KMS-11 (cell line): ENCODE measurements at regions not wholly inside any gene's neighbourhood (a gene's known extent, or its start where the extent isn't known, plus 50 kb on each side); places are given as distances from the start of the nearest gene placed in this dataset.

Experiments used
- H2AFZ ChIP-seq: fragments of 200-600 bp; sonication (generic); 2 replicates; pipeline ENCODE4 v1.6.1; 2016; ENCODE audit warnings: antibody characterized with exemption, mixed run types, low read depth
- H3K27ac ChIP-seq: fragments of 200-600 bp; sonication (generic); 2 replicates; pipeline ENCODE4 v1.6.1; 2016; ENCODE audit warnings: mild to moderate bottlenecking, mixed run types
- H3K27me3 ChIP-seq: fragments of 200-600 bp; sonication (generic); 2 replicates; pipeline ENCODE4 v1.6.1; 2017; ENCODE audit warnings: mild to moderate bottlenecking, low read depth, mixed run types, moderate library complexity; ENCODE audit not compliant: insufficient read depth
- H3K36me3 ChIP-seq: fragments of 200-600 bp; sonication (generic); 2 replicates; pipeline ENCODE4 v1.6.1; 2017; ENCODE audit warnings: mild to moderate bottlenecking, mixed run types; ENCODE audit not compliant: insufficient read depth
- H3K4me1 ChIP-seq: fragments of 200-600 bp; sonication (generic); 2 replicates; pipeline ENCODE4 v1.6.1; 2016; ENCODE audit warnings: mild to moderate bottlenecking, low read depth, mixed run types; ENCODE audit not compliant: poor library complexity, severe bottlenecking
- H3K4me2 ChIP-seq: fragments of 200-600 bp; sonication (generic); 2 replicates; pipeline ENCODE4 v1.7.0; 2016; ENCODE audit warnings: mild to moderate bottlenecking, mixed run types
- H3K4me3 ChIP-seq: fragments of 200-600 bp; sonication (generic); IDR thresholded peaks from 2 replicates; pipeline ENCODE4 v1.6.1; 2017; ENCODE audit warnings: low read depth, low read length, mixed read lengths; ENCODE audit not compliant: insufficient read depth
- H3K79me2 ChIP-seq: fragments of 200-600 bp; sonication (generic); 2 replicates; pipeline ENCODE4 v1.6.1; 2016; ENCODE audit warnings: low read depth, mixed run types; ENCODE audit not compliant: insufficient read depth
- H3K9ac ChIP-seq: fragments of 200-600 bp; sonication (generic); 2 replicates; pipeline ENCODE4 v1.6.1; 2016; ENCODE audit warnings: mild to moderate bottlenecking, mixed run types
- H4K20me1 ChIP-seq: fragments of 200-600 bp; sonication (generic); 2 replicates; pipeline ENCODE4 v1.6.1; 2016; ENCODE audit warnings: mild to moderate bottlenecking, mixed run types; ENCODE audit not compliant: insufficient read depth
- CTCF ChIP-seq: fragments of 200-600 bp; sonication (generic); conservative IDR thresholded peaks from 2 replicates; pipeline ENCODE4 v1.6.1; 2017; ENCODE audit warnings: low read depth, mild to moderate bottlenecking, antibody characterized with exemption, low read length, moderate library complexity, mixed read lengths

DNA sequence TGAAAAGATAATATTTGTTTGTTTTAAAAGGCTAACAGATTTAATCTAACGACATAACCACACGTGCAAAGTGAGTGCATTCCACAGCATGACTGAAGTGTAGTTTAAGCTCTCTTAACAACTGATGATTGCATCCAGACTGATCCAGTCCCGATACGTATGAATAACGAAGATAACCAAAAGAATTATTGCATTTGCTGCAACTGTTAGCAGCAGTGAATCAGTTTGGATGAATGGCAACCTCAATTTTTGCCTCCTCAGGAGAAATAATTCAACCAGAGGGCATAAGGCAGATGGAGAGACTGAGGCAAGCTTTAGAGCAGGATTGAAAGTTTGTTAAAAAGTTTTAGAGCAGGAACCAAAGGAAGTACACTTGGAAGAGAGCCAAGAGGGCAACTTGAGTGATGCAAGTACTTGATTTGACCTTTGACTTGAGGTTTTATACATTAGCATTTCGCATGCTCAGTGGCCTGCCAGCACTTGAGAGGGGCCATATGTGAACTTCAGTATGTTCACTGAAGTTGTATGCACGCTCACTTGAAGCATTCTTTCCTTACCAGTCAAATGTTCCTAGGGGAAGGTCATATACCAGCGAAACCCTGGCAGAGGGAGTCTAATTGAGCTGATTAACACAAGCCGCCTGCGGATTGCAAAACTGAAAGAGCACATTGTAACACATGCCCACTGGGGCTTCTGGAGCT lies 835.0 kb upstream of the PCDH20 start:
- TF ChIP-seq CTCF, result no peak
- no peak overlapping the region for H3K9ac ChIP-seq
- no peaks in the 10 kb centered on the region for H3K27me3 ChIP-seq
- H4K20me1 ChIP-seq, result no peaks in the 10 kb centered on the region
- no peaks in the 10 kb centered on the region for H3K79me2 ChIP-seq
- no peak overlapping the region for H3K4me3 ChIP-seq
- no peaks in the 10 kb centered on the region for H3K36me3 ChIP-seq
- no peak overlapping the region for H2AFZ ChIP-seq
- H3K4me2 ChIP-seq, result no peak overlapping the region
- H3K4me1 ChIP-seq, result no peaks in the 10 kb centered on the region
- no peak overlapping the region for H3K27ac ChIP-seq

DNA sequence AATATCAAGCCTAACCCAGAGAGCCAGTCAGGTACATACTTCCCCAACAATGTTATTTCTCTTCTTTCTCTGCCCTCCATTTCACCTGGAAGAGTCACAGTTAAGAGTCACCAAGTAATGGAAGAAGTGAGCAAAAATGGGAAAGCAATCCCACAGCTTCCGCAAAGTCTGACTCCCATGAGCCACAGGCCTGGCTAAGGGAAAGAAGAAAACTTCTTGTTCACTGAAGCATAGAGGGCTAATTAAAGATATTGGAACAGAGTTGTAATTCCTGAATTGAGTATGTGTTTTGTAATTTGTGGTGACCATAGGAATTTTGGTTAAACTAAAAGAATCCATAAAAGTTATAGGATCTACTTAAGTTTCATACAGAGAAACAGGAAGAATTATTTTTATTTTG lies 830.9 kb upstream of the PCDH20 start:
- H4K20me1 ChIP-seq, result no peaks in the 10 kb centered on the region
- H3K36me3 ChIP-seq, result no peaks in the 10 kb centered on the region
- TF ChIP-seq CTCF, result no peak
- no peak overlapping the region for H3K4me2 ChIP-seq
- H3K9ac ChIP-seq, result no peak overlapping the region
- H3K4me1 ChIP-seq, result no peaks in the 10 kb centered on the region
- H3K27ac ChIP-seq, result no peak overlapping the region
- H3K79me2 ChIP-seq, result no peaks in the 10 kb centered on the region
- H3K4me3 ChIP-seq, result no peak overlapping the region
- H2AFZ ChIP-seq, result no peak overlapping the region
- no peaks in the 10 kb centered on the region for H3K27me3 ChIP-seq

DNA sequence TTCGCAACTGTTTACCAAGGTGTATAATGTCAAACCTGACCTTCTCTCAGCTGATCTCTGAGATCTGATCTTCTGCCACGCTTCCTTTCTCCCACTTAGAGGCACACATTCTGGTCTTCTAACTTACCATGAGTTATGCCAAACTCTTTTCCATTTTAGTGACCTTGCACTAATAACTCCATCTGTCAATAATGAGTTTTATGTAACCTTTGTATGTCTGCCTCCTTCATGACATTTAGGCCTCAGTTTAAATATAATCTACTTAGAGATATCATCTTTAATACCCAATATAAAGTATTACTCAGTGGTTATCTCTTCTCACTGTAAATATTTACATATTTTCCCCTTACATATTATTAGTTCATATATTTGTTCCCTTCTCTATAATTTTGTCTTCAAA lies 827.5 kb upstream of the PCDH20 start:
- H3K4me1 ChIP-seq, result no peaks in the 10 kb centered on the region
- no peaks in the 10 kb centered on the region for H3K27me3 ChIP-seq
- H3K4me2 ChIP-seq, result no peak overlapping the region
- no peaks in the 10 kb centered on the region for H4K20me1 ChIP-seq
- no peak overlapping the region for H3K27ac ChIP-seq
- TF ChIP-seq CTCF, result no peak
- no peaks in the 10 kb centered on the region for H3K36me3 ChIP-seq
- no peaks in the 10 kb centered on the region for H3K79me2 ChIP-seq
- no peak overlapping the region for H3K9ac ChIP-seq
- no peak overlapping the region for H3K4me3 ChIP-seq
- no peak overlapping the region for H2AFZ ChIP-seq

DNA sequence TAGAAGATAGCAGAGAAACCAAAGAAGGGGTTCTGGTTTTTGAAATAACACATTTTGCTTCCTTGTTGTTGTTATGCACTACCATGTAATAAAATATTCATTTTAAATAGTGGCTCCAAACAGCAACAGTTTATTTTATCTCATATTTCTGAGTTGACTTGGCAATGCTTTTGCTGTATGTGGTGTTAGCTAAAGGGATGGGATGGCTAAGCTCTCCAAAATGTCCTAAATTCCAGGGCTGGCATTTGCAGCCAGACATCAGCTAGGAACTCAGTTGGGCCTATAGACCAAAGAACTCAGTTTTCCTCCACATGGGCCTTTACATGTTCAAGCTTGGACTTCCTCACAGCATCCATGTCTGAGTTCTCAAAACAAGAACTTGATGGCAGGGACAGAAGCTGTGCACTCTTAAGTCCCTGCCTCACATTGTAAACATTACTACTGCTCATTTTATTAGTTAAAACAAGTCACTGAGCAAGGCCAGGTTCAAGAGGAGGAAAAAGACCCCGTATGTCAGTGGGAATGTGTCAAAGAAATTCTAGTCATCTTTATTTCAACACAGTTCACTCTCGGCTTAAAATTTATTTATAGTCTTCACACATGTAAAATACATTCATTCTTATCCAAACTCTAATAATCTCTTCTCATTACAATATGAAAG lies 819.3 kb upstream of the PCDH20 start:
- no peak overlapping the region for H3K27ac ChIP-seq

More for the DNA sequence above, 819.3 kb upstream of the PCDH20 start:
- Histone ChIP-seq H3K9ac (no peak overlapping the region), H3K27me3 (no peaks in the 10 kb centered on the region), H3K79me2 (no peaks in the 10 kb centered on the region), H4K20me1 (no peaks in the 10 kb centered on the region), H2AFZ (no peak overlapping the region), H3K4me1 (no peaks in the 10 kb centered on the region), H3K4me3 (no peak overlapping the region), H3K36me3 (no peaks in the 10 kb centered on the region), H3K4me2 (no peak overlapping the region)
- no peak for TF ChIP-seq CTCF
